ACC112 (cell line): ENCODE measurements at regions not wholly inside any gene's neighbourhood (a gene's known extent, or its start where the extent isn't known, plus 50 kb on each side); places are given as distances from the start of the nearest gene placed in this dataset.

Source experiments
- H2AFZ ChIP-seq: fragments of 200-600 bp; sonication (generic); one replicate; pipeline ENCODE4 v1.6.0; 2017; ENCODE audit warnings: antibody characterized with exemption, low read length; ENCODE audit not compliant: unreplicated experiment
- H3K27ac ChIP-seq: fragments of 200-600 bp; sonication (generic); 2 replicates; pipeline ENCODE4 v1.5.1; 2014; ENCODE audit warnings: low read depth, mild to moderate bottlenecking, antibody characterized with exemption, low read length, moderate library complexity
- H3K27me3 ChIP-seq: fragments of 200-600 bp; sonication (generic); 2 replicates; pipeline ENCODE4 v1.6.1; 2014; ENCODE audit warnings: mild to moderate bottlenecking, antibody characterized with exemption, low read length, moderate library complexity, mixed read lengths; ENCODE audit not compliant: insufficient read depth
- H3K36me3 ChIP-seq: fragments of 200-600 bp; sonication (generic); 2 replicates; pipeline ENCODE4 v1.6.1; 2016; ENCODE audit warnings: mild to moderate bottlenecking, antibody characterized with exemption, low read length, moderate library complexity, mixed read lengths; ENCODE audit not compliant: insufficient read depth
- H3K4me1 ChIP-seq: fragments of 200-600 bp; sonication (generic); one replicate; pipeline ENCODE4 v1.6.1; 2016; ENCODE audit warnings: low read length, mixed read lengths; ENCODE audit not compliant: insufficient read depth, unreplicated experiment, control insufficient read depth
- H3K4me3 ChIP-seq: fragments of 200-600 bp; sonication (generic); 2 replicates; pipeline ENCODE4 v1.5.1; 2014; ENCODE audit warnings: mild to moderate bottlenecking, low read depth, low read length
- H3K79me2 ChIP-seq: fragments of 200-600 bp; sonication (generic); one replicate; pipeline ENCODE4 v1.6.0; 2016; ENCODE audit warnings: low read length; ENCODE audit not compliant: control insufficient read depth, unreplicated experiment, insufficient read depth

GRCh38 chr2:209344349-209344748, 79.5 kb upstream of the MAP2 start:
- Histone ChIP-seq H3K27me3 (no peaks in the 10 kb centered on the region), H3K36me3 (no peaks in the 10 kb centered on the region), H3K4me1 (no peaks in the 10 kb centered on the region), H3K4me3 (no peak overlapping the region), H3K79me2 (no peaks in the 10 kb centered on the region), H2AFZ (no peak overlapping the region), H3K27ac (no peak overlapping the region)

- Histone ChIP-seq H3K36me3 (no peaks in the 10 kb centered on the region), H3K4me3 (no peak overlapping the region), H3K4me1 (no peaks in the 10 kb centered on the region), H2AFZ (peak overlapping the region; percentile 36), H3K27me3 (no peaks in the 10 kb centered on the region), H3K79me2 (no peaks in the 10 kb centered on the region), H3K27ac (no peak overlapping the region)
Observed at GRCh38 chr2:209348433-209348832, 75.4 kb upstream of the MAP2 start.

- no peaks in the 10 kb centered on the region for H3K4me1 ChIP-seq
- H3K79me2 ChIP-seq: no peaks in the 10 kb centered on the region
- H3K36me3 ChIP-seq: no peaks in the 10 kb centered on the region
Observed at GRCh38 chr2:209351636-209352035, 72.2 kb upstream of the MAP2 start.

GRCh38 chr2:209358992-209359391, 64.9 kb upstream of the MAP2 start:
- no peaks in the 10 kb centered on the region for H3K36me3 ChIP-seq
- no peaks in the 10 kb centered on the region for H3K27me3 ChIP-seq
- no peaks in the 10 kb centered on the region for H3K4me1 ChIP-seq
- H3K27ac ChIP-seq: no peak overlapping the region
- no peaks in the 10 kb centered on the region for H3K79me2 ChIP-seq
- H3K4me3 ChIP-seq: no peak overlapping the region
- H2AFZ ChIP-seq: no peak overlapping the region

More at GRCh38 chr2:209351636-209352035, 72.2 kb upstream of the MAP2 start:
- Histone ChIP-seq H3K27ac (no peak overlapping the region), H3K27me3 (no peaks in the 10 kb centered on the region), H3K4me3 (no peak overlapping the region), H2AFZ (no peak overlapping the region)

GRCh38 chr2:209367075-209367747, 56.6 kb upstream of the MAP2 start:
- H3K79me2 ChIP-seq: no peaks in the 10 kb centered on the region
- H3K4me3 ChIP-seq: no peak overlapping the region
- peaks cover 27% of the 10 kb centered on the region for H3K4me1 ChIP-seq
- H3K27ac ChIP-seq: peak overlapping the region; percentile 21; the same call in 1 of the 2 replicates
- H3K36me3 ChIP-seq: no peaks in the 10 kb centered on the region; the same call in 1 of the 2 replicates
- no peak overlapping the region for H2AFZ ChIP-seq
- no peaks in the 10 kb centered on the region for H3K27me3 ChIP-seq

GRCh38 chr2:209368406-209368805, 55.4 kb upstream of the MAP2 start:
- H3K27me3 ChIP-seq: no peaks in the 10 kb centered on the region
- H3K4me1 ChIP-seq: peaks cover 27% of the 10 kb centered on the region
- no peaks in the 10 kb centered on the region; the same call in 1 of the 2 replicates for H3K36me3 ChIP-seq
- H3K4me3 ChIP-seq: no peak overlapping the region
- H2AFZ ChIP-seq: peak overlapping the region; percentile 15
- H3K79me2 ChIP-seq: no peaks in the 10 kb centered on the region
- peak overlapping the region; percentile 84 for H3K27ac ChIP-seq

- Histone ChIP-seq H3K79me2 (no peaks in the 10 kb centered on the region), H3K36me3 (no peaks in the 10 kb centered on the region; the same call in 1 of the 2 replicates), H3K4me3 (peak overlapping the region; percentile 47), H3K27me3 (no peaks in the 10 kb centered on the region), H3K27ac (peak overlapping the region; percentile 84), H3K4me1 (peaks cover 27% of the 10 kb centered on the region), H2AFZ (peak overlapping the region; percentile 93)
Observed at GRCh38 chr2:209368914-209369313, 54.9 kb upstream of the MAP2 start.

GRCh38 chr2:209369656-209370055, 54.2 kb upstream of the MAP2 start:
- Histone ChIP-seq H3K27me3 (no peaks in the 10 kb centered on the region), H3K79me2 (no peaks in the 10 kb centered on the region), H3K27ac (peak overlapping the region; percentile 84), H3K4me3 (peak overlapping the region; percentile 47), H3K36me3 (no peaks in the 10 kb centered on the region; the same call in 1 of the 2 replicates), H3K4me1 (peaks cover 27% of the 10 kb centered on the region), H2AFZ (peak overlapping the region; percentile 93)

GRCh38 chr2:209371407-209371806, 52.4 kb upstream of the MAP2 start:
- H3K79me2 ChIP-seq: no peaks in the 10 kb centered on the region
- H3K36me3 ChIP-seq: no peaks in the 10 kb centered on the region; the same call in 1 of the 2 replicates
- H2AFZ ChIP-seq: no peak overlapping the region
- H3K4me1 ChIP-seq: peaks cover 27% of the 10 kb centered on the region
- no peak overlapping the region for H3K4me3 ChIP-seq
- H3K27me3 ChIP-seq: no peaks in the 10 kb centered on the region
- no peak overlapping the region for H3K27ac ChIP-seq
